GM12892 (cell line): ENCODE measurements at regions not wholly inside any gene's neighbourhood (a gene's known extent, or its start where the extent isn't known, plus 50 kb on each side); places are given as distances from the start of the nearest gene placed in this dataset.

Experiments used
- POLR2A ChIP-seq: IDR thresholded peaks from 2 replicates; pipeline ENCODE4 v1.6.1; 2011; ENCODE audit warnings: low read depth, low read length, control low read depth
- POLR2AphosphoS5 ChIP-seq: IDR thresholded peaks from 2 replicates; pipeline ENCODE4 v1.6.1; 2011; ENCODE audit warnings: low read depth, low read length, control low read depth

GRCh38 chr2:137741784-137742362 is 222.4 kb upstream of the HNMT start:
- no peak for TF ChIP-seq POLR2A
- TF ChIP-seq POLR2AphosphoS5 = no peak
